ENCODE measurements at regions not wholly inside any gene's neighbourhood (a gene's known extent, or its start where the extent isn't known, plus 50 kb on each side); places are given as distances from the start of the nearest gene placed in this dataset.
"Not testable (repeated sequence)": the region's sequence is repeated elsewhere in the genome, so short reads cannot be mapped to it uniquely, and the experiment has no call there.

GRCh38 chrX:65883556-65883955 lies 156.3 kb downstream of the VSIG4 start:
- no peak for DNase-seq (ENCODE audit: low read depth in 2 of 3, low spot score in 2 of 3)

- DNase-seq (ENCODE audit: low read depth in 2 of 3, low spot score in 2 of 3): no peak
Observed at GRCh38 chrX:65879977-65880799, 159.7 kb downstream of the VSIG4 start.

- DNase-seq (ENCODE audit: low read depth in 2 of 3, low spot score in 2 of 3): no peak
Observed at GRCh38 chrX:65878456-65878855, 161.4 kb downstream of the VSIG4 start.

- no peak for DNase-seq (ENCODE audit: low read depth in 2 of 3, low spot score in 2 of 3)
Observed at GRCh38 chrX:65877953-65878352, 161.9 kb downstream of the VSIG4 start.

GRCh38 chrX:65875614-65876013 lies 164.3 kb downstream of the VSIG4 start:
- not testable (repeated sequence) for DNase-seq (ENCODE audit: low read depth in 2 of 3, low spot score in 2 of 3)

GRCh38 chrX:65874765-65875164 lies 165.1 kb downstream of the VSIG4 start:
- DNase-seq (ENCODE audit: low read depth in 2 of 3, low spot score in 2 of 3): no peak

- DNase-seq (ENCODE audit: low read depth in 2 of 3, low spot score in 2 of 3): no peak
Observed at GRCh38 chrX:65874110-65874509, 165.8 kb downstream of the VSIG4 start.

- no peak for DNase-seq (ENCODE audit: low read depth in 2 of 3, low spot score in 2 of 3)
Observed at GRCh38 chrX:65873385-65873784, 166.5 kb downstream of the VSIG4 start.

GRCh38 chrX:65871671-65872311 lies 168.1 kb downstream of the VSIG4 start:
- DNase-seq (ENCODE audit: low read depth in 2 of 3, low spot score in 2 of 3): no peak

GRCh38 chrX:65870544-65870943 lies 169.3 kb downstream of the VSIG4 start:
- DNase-seq (ENCODE audit: low read depth in 2 of 3, low spot score in 2 of 3): not testable (repeated sequence)

GRCh38 chrX:65866773-65867172 lies 173.1 kb downstream of the VSIG4 start:
- DNase-seq (ENCODE audit: low read depth in 2 of 3, low spot score in 2 of 3): no peak

- DNase-seq (ENCODE audit: low read depth in 2 of 3, low spot score in 2 of 3): no peak
Observed at GRCh38 chrX:65866146-65866545, 173.7 kb downstream of the VSIG4 start.

- no peak for DNase-seq (ENCODE audit: low read depth in 2 of 3, low spot score in 2 of 3)
Observed at GRCh38 chrX:65862638-65863037, 177.2 kb downstream of the VSIG4 start.

- DNase-seq (ENCODE audit: low read depth in 2 of 3, low spot score in 2 of 3): no peak
Observed at GRCh38 chrX:65859299-65859698, 180.6 kb downstream of the VSIG4 start.

GRCh38 chrX:65854437-65854836 lies 185.4 kb downstream of the VSIG4 start:
- DNase-seq (ENCODE audit: low read depth in 2 of 3, low spot score in 2 of 3): not testable (repeated sequence)

- not testable (repeated sequence) for DNase-seq (ENCODE audit: low read depth in 2 of 3, low spot score in 2 of 3)
Observed at GRCh38 chrX:65851306-65851705, 183.9 kb downstream of the MSN start.

- not testable (repeated sequence) for DNase-seq (ENCODE audit: low read depth in 2 of 3, low spot score in 2 of 3)
Observed at GRCh38 chrX:65850821-65851220, 183.4 kb downstream of the MSN start.

- DNase-seq (ENCODE audit: low read depth in 2 of 3, low spot score in 2 of 3): no peak
Observed at GRCh38 chrX:65846974-65847373, 179.5 kb downstream of the MSN start.

GRCh38 chrX:65841263-65841662 lies 173.8 kb downstream of the MSN start:
- no peak for DNase-seq (ENCODE audit: low read depth in 2 of 3, low spot score in 2 of 3)

- no peak for DNase-seq (ENCODE audit: low read depth in 2 of 3, low spot score in 2 of 3)
Observed at GRCh38 chrX:65838674-65839073, 171.2 kb downstream of the MSN start.

- no peak for DNase-seq (ENCODE audit: low read depth in 2 of 3, low spot score in 2 of 3)
Observed at GRCh38 chrX:65837875-65838549, 170.6 kb downstream of the MSN start.

- DNase-seq (ENCODE audit: low read depth in 2 of 3, low spot score in 2 of 3): no peak
Observed at GRCh38 chrX:65831268-65831667, 163.8 kb downstream of the MSN start.
